T-helper 1 cell treated with Interleukin-12 subunit alpha and Interleukin-12 subunit beta and Interleukin-4 antibody, amounts not matched to agents 30 μg/mL and 1 μg/mL, for 36 hours (primary cell): ENCODE measurements at regions not wholly inside any gene's neighbourhood (a gene's known extent, or its start where the extent isn't known, plus 50 kb on each side); places are given as distances from the start of the nearest gene placed in this dataset.

Source experiments
- H3K27ac Mint-ChIP-seq: one replicate; pipeline ENCODE4 v1.8.0; 2021; ENCODE audit warnings: mild to moderate bottlenecking, mixed read lengths
- H3K27me3 Mint-ChIP-seq: one replicate; pipeline ENCODE4 v1.8.0; 2021; ENCODE audit warnings: low read depth, mixed read lengths
- H3K36me3 Mint-ChIP-seq: one replicate; pipeline ENCODE4 v1.8.0; 2021; ENCODE audit warnings: low read depth, mixed read lengths
- H3K4me1 Mint-ChIP-seq: one replicate; pipeline ENCODE4 v1.8.0; 2021; ENCODE audit warnings: low read depth, mixed read lengths
- H3K4me3 Mint-ChIP-seq: one replicate; pipeline ENCODE4 v1.8.0; 2021; ENCODE audit warnings: mild to moderate bottlenecking, moderate library complexity, mixed read lengths
- H3K9me3 Mint-ChIP-seq: one replicate; pipeline ENCODE4 v1.8.0; 2021; ENCODE audit warnings: mixed read lengths

DNA sequence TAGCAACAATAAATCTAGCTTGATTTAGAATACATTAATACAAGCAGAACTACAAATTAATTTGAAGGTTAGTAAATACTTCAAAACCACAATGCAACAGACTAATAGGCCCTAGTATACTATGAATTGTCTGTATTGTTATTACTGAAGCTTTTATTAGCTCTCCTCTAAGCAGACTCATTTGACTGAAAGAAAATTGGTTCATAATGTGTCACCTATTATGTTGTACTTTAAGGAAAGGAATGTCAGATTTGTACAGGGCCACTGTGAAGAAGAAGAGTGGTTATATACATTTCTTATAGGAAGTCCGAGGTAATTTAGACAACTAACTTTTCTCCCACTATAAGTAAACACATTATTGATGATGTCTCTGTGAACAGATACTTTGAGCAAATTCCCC, 954.5 kb downstream of the ZPLD1 start:
- Mint-ChIP-seq H3K27ac (no peak overlapping the region), H3K9me3 (no peaks in the 10 kb centered on the region), H3K4me1 (no peaks in the 10 kb centered on the region), H3K27me3 (no peaks in the 10 kb centered on the region), H3K4me3 (no peak overlapping the region), H3K36me3 (no peaks in the 10 kb centered on the region)

DNA sequence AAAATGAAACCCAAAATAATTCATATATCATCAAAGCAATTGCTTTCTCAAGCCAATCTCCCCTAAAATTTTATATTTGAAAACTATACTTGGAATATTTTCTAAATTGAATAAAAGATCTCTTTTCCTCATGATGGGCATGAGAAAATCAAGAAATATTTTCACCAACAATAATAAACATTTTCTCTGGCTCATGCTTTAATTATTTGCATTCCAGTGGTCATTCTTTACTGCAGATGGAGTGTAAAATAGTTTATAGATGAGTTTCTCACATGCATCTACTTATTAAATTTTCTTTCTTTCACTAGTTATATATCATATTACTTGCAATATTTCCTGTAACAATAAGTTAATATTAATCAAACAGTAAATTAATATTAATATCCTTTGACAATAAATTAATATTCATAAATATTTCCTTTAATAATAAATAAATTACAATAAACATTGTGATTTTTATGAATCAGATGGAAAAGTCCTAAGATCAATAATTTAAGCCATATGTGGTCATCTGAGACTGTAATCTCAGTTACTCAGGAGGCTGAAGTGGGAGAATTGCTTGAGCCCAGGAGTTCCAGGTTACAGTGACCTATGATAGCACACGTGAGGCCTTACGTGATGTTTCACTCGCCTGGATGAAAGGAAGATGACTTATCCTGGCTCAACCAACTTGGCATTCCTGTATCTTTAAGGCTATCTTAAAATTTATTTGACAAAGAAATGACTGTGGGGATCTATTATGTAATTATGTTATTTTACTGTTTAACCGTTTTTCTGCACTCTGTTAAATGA, 958.8 kb downstream of the ZPLD1 start:
- Mint-ChIP-seq H3K27ac (no peak overlapping the region), H3K4me1 (no peaks in the 10 kb centered on the region), H3K36me3 (no peaks in the 10 kb centered on the region), H3K27me3 (no peaks in the 10 kb centered on the region), H3K4me3 (no peak overlapping the region), H3K9me3 (no peaks in the 10 kb centered on the region)

DNA sequence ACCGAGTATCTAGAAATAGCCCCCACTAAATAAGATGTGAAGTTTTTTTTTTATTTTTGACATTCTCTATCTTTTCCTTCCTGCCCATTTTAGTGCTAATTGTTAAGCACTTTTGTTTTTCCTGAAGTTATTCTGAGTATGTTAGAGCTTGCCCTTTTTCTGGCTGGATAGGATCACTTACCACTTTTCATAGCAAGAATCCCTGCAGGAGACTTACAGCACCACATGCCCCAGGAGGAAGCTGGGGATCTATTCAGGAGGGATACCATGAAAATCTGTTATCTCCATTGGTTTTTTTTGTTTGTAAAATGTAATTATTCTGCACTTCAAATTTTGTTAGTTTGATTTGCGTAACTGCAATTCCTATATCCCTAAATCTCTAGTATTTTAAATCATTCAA, 968.4 kb downstream of the ZPLD1 start:
- Mint-ChIP-seq H3K36me3 (no peaks in the 10 kb centered on the region), H3K4me3 (no peak overlapping the region), H3K9me3 (no peaks in the 10 kb centered on the region), H3K27me3 (no peaks in the 10 kb centered on the region), H3K4me1 (no peaks in the 10 kb centered on the region), H3K27ac (no peak overlapping the region)

DNA sequence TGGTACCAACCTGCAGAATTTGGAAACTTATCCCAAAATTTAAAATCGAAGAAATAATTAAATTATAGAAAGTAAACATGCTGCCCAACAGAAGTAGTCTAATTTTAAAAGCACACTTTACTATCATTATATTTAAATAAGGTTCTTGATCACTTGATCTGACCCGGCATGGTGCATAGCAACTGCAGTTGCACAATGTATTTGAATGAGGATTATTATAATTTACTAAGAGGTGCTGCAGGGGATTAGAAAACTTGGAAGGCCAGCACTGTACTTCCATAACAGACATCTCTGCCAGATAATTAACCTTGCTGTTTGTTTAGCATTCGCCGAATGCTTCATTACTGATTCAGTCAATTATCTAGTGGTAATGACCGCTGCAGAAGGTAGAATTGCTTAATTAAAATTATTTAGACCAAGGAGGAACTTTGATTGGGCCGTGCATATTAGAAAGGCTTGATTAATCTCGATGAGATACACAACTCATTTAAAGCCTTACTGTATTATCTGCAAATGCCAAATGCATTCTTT, 971.6 kb downstream of the ZPLD1 start:
- no peak overlapping the region for H3K27ac Mint-ChIP-seq
- no peaks in the 10 kb centered on the region for H3K9me3 Mint-ChIP-seq
- H3K4me3 Mint-ChIP-seq: no peak overlapping the region
- no peaks in the 10 kb centered on the region for H3K4me1 Mint-ChIP-seq
- no peaks in the 10 kb centered on the region for H3K27me3 Mint-ChIP-seq
- no peaks in the 10 kb centered on the region for H3K36me3 Mint-ChIP-seq

DNA sequence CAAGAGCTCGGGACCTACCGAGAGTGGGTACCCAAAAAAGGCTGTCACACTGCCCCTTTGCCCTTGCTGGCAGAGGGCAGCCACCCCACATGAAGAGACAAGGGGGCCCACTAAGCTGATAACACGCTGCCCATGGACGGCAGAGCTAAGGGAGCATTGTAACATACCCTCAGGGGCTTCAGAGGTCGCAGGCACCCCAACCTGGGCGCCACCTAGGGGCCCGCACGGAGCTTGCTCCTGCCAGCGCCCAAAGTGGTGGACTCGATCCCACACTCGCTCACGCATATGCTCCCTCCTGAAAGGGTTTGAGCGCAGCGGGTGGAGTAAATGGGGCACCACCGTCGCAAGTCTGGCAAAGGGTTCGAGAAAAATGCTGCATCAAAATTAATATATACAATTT, 975.4 kb downstream of the ZPLD1 start:
- H3K4me1 Mint-ChIP-seq: no peaks in the 10 kb centered on the region
- no peak overlapping the region for H3K4me3 Mint-ChIP-seq
- H3K27ac Mint-ChIP-seq: no peak overlapping the region
- no peaks in the 10 kb centered on the region for H3K36me3 Mint-ChIP-seq
- no peaks in the 10 kb centered on the region for H3K9me3 Mint-ChIP-seq
- H3K27me3 Mint-ChIP-seq: no peaks in the 10 kb centered on the region

DNA sequence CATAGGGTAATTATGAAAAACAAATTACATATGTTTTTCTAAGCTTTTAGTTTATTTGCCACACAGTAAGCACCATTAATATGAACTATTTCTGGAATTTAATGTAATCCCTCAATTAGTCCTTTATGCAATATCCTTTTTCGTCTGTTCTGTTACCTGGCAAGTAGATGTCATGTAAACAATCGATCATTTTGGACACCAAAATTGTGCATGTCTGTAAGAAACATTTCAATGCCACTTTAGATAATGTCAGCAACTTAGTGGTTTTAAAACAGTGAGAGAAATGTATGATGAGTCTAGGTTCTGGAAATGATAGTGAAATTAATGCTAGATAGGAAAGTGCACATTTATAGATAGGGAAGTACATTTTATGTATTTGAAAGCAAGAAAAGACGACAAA, 986.6 kb downstream of the ZPLD1 start:
- Mint-ChIP-seq H3K36me3 (no peaks in the 10 kb centered on the region), H3K9me3 (no peaks in the 10 kb centered on the region), H3K27ac (no peak overlapping the region), H3K4me3 (no peak overlapping the region), H3K4me1 (no peaks in the 10 kb centered on the region), H3K27me3 (no peaks in the 10 kb centered on the region)

DNA sequence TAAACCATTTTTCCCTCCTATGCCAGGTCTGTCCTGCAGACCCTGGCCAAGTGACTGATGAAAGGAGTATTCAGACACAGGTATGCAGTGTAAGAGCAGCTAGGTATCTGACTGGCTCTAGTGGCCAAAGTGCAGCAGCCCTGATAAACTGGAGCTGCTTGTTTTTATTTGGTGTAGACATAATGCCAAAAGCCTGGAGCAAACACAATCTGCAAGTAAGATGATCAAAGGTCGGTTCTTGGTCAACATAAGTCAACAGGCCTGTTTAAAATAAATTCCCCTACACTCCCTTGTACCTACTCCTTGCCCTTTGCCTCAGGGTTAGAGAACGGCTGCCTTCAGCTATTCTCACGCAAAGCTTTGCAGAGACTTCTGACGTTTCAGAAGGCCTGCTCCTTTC, 1003.1 kb downstream of the ZPLD1 start:
- peaks cover 7% of the 10 kb centered on the region for H3K9me3 Mint-ChIP-seq
- no peaks in the 10 kb centered on the region for H3K27me3 Mint-ChIP-seq
- no peaks in the 10 kb centered on the region for H3K4me1 Mint-ChIP-seq
- no peaks in the 10 kb centered on the region for H3K36me3 Mint-ChIP-seq
- H3K4me3 Mint-ChIP-seq: no peak overlapping the region
- no peak overlapping the region for H3K27ac Mint-ChIP-seq

DNA sequence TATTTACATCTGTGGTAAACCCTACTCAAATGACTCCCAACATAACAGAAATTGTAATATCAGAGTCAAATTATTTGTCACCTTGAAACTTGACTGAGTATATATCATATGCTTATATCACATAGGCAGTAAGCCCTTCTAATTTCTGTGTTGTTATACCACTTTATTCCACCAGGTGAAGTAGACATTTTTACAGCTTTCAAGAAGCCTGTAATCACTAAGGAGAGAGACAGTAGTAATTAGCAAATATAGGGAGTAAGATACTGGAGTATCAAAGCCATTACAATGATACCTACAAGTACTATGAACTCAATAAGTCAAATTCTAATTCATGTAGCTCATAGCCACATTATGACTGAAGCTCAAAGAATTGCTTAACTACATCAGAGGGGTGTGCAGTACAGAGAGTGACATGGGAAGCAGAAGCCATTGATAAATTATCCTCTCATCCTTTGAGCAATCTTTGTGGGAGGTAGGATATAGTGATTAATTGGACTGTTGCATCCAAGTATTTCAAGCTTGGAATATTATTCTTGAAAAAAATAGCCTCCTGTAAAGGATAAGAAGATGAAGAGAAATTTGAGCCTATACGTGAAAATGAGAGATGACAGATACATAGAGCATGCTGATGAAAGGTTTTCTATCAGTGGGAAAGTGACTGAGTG, 1005.9 kb downstream of the ZPLD1 start:
- peaks cover 11% of the 10 kb centered on the region for H3K9me3 Mint-ChIP-seq
- H3K4me3 Mint-ChIP-seq: no peak overlapping the region
- H3K27ac Mint-ChIP-seq: no peak overlapping the region
- no peaks in the 10 kb centered on the region for H3K4me1 Mint-ChIP-seq
- no peaks in the 10 kb centered on the region for H3K27me3 Mint-ChIP-seq
- no peaks in the 10 kb centered on the region for H3K36me3 Mint-ChIP-seq

DNA sequence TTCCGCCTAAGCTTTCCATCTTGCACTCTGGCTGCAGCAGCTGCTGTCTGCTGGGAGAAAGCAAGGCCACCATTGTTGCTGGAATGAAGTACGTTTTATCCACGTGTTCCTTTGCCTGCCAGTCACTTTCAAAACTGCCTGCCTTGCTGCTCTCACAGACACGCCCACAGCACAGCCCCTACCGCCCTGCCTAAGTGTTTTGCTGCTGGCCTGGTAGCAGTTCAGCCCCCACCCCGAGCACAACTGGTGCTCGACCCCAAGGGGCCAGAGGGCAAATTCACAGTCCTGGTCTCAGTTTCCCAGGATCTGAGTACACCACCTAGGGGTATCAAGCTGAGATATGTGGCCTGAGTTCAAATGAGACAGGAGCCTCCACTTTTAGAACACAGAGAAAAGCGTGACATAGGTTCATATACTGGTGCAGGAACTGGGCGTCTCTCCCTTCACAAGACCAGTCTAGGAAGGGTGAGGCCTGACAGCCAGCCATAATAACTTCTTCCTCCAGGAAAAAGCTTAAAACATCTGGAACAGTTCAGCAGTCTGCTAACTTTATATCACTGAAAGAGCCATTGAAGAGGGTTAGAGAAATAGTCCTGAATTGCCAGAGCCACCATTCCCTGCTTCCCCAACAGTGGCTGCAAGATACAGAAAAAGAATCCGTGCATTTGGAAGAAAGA, 1012.3 kb downstream of the ZPLD1 start:
- H3K4me1 Mint-ChIP-seq: no peaks in the 10 kb centered on the region
- no peak overlapping the region for H3K4me3 Mint-ChIP-seq
- H3K27ac Mint-ChIP-seq: no peak overlapping the region

DNA sequence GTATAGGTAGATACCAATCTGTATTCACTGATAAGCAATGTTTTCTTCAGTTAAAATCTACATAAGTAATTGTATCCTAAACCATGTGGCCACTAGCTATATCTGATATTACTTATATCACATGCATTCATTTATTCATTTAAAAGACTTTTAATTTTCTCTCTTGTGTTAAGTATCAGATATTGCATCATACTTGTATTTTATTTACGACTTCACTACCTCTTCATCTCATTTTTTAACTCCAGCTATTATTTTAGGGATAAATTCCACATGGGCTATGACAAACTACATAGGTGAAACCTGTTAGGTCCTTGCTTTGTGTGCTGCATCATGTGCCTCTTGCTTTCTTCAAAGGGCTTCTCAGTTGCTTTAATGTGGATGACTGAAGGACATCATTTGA, 1018.3 kb downstream of the ZPLD1 start:
- Mint-ChIP-seq H3K9me3 (peaks cover 3% of the 10 kb centered on the region), H3K27me3 (no peaks in the 10 kb centered on the region), H3K4me1 (no peaks in the 10 kb centered on the region), H3K36me3 (no peaks in the 10 kb centered on the region), H3K4me3 (no peak overlapping the region), H3K27ac (no peak overlapping the region)

More for the DNA sequence above, 1012.3 kb downstream of the ZPLD1 start:
- Mint-ChIP-seq H3K27me3 (no peaks in the 10 kb centered on the region), H3K9me3 (peaks cover 13% of the 10 kb centered on the region), H3K36me3 (no peaks in the 10 kb centered on the region)

DNA sequence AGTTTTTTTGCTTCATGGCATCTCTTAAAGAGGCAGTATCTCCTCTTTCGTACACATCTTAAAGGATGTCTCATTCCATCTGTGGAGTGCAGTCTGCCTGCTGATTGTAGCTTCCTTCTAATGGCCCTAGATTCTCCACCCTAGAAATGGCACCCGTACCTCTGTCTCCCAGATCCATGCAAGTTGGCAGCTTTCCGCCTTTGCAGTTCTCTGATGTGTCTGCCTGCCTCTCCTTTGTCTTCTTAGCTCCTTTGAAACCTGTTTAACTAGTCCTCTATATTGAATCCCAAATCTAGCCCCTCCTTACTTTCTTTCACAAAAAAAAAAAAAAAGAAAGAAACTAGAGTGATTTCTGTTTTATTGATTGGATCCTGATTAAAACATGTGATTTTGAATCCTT, 1025.0 kb downstream of the ZPLD1 start:
- H3K4me1 Mint-ChIP-seq: peaks cover 1% of the 10 kb centered on the region
- no peak overlapping the region for H3K27ac Mint-ChIP-seq
- no peak overlapping the region for H3K4me3 Mint-ChIP-seq
- H3K27me3 Mint-ChIP-seq: no peaks in the 10 kb centered on the region
- H3K9me3 Mint-ChIP-seq: no peaks in the 10 kb centered on the region
- H3K36me3 Mint-ChIP-seq: no peaks in the 10 kb centered on the region

DNA sequence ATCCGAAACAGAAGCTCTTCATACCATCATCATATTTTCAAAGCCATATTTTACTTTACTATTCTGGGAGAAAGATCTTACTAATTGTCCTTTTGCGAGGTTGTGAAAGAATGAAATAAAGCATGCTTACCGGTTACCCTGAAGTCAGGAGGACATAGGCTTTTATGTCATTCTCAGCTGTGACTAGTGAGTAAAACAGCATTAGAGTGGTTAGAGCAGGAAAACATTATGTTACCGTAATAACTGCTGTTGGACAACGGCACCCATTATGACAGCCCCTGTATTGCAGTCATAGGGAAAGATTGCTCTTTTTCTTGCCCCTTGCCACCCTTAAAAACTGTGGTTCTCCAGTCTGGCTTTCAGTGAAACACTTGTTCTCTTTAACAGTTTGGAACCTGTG, 1035.7 kb downstream of the ZPLD1 start:
- Mint-ChIP-seq H3K9me3 (no peaks in the 10 kb centered on the region), H3K27ac (no peak overlapping the region), H3K4me3 (no peak overlapping the region), H3K27me3 (no peaks in the 10 kb centered on the region), H3K4me1 (no peaks in the 10 kb centered on the region), H3K36me3 (no peaks in the 10 kb centered on the region)

DNA sequence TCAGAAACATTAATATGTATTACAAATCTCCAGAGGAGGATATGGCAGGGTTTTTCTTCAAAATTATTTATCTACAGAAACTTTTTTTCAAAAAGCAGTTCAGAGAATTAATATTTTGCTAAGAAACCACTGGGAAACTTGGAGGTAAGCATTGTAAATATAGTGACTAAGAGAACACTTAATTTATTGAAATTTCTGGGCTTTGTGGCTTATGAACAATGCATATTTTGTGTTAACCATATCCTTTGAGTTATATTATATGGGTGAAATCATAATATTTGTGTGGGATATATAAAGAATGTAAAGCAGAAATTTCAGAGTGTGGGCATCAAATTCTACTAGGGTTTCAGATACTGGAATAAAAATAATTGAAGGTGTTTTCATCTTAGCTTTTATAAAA, 1059.2 kb downstream of the ZPLD1 start:
- Mint-ChIP-seq H3K27me3 (no peaks in the 10 kb centered on the region), H3K4me1 (no peaks in the 10 kb centered on the region), H3K36me3 (no peaks in the 10 kb centered on the region), H3K9me3 (no peaks in the 10 kb centered on the region), H3K4me3 (no peak overlapping the region), H3K27ac (no peak overlapping the region)

DNA sequence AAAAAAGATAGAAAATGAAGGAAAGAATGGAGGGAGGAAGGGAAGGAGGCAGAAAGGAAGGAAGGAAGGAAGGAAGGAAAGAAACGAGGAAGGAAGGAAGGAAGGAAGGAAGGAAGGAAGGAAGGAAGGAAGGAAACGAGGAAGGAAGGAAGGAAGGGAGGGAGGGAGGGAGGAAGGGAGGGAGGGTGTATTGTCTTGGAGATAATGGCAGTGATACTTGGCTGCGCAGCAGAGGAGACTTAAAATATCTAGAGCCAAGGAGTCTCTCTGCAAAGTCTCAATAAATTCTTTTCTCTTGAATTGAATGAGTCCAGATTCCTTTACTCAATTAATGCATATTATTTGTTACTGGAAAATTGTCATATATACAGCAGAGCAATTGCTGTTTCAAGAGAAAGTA, 1059.7 kb downstream of the ZPLD1 start:
- Mint-ChIP-seq H3K27ac (no peak overlapping the region), H3K36me3 (no peaks in the 10 kb centered on the region), H3K4me3 (no peak overlapping the region), H3K27me3 (no peaks in the 10 kb centered on the region), H3K4me1 (no peaks in the 10 kb centered on the region), H3K9me3 (no peaks in the 10 kb centered on the region)

DNA sequence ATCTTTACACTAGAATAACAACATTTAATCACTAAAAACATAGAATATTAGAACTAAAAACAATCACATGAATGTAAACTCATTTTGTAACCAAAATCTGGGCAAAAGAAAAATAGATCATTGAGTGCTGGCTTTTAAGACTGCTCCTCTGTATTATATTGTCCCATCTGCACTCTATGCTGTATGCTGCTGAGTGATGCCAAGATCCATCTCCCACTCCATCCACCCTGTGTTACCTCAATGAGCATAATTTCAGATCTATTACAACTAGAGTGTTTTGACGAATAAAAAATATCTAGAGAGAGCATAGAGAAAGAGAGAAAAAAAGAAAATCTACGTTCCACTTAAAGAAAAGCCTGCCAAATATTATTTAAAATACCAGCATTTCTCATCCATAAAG, 1060.4 kb downstream of the ZPLD1 start:
- no peaks in the 10 kb centered on the region for H3K4me1 Mint-ChIP-seq
- no peaks in the 10 kb centered on the region for H3K36me3 Mint-ChIP-seq
- H3K4me3 Mint-ChIP-seq: no peak overlapping the region
- H3K9me3 Mint-ChIP-seq: no peaks in the 10 kb centered on the region
- H3K27ac Mint-ChIP-seq: no peak overlapping the region
- H3K27me3 Mint-ChIP-seq: no peaks in the 10 kb centered on the region
